Peyer's patch (tissue), 4 donors: ENCODE measurements at regions not wholly inside any gene's neighbourhood (a gene's known extent, or its start where the extent isn't known, plus 50 kb on each side); places are given as distances from the start of the nearest gene placed in this dataset.

ENCODE experiments used
- DNase-seq, 3 donors: peaks; one replicate each; pipeline ENCODE4 v3.0.0-alpha.2; 2017 to 2019
- H3K27ac ChIP-seq, 4 donors: fragments of 200-600 bp; sonication (generic); one replicate each; pipeline ENCODE4 v1.5.1; 2016 to 2019
- H3K27me3 ChIP-seq, 2 donors: fragments of 200-600 bp; sonication (generic); one replicate each; pipeline ENCODE4 v1.5.1; 2019
- H3K36me3 ChIP-seq, 3 donors: fragments of 200-600 bp; sonication (generic); one replicate each; pipeline ENCODE4 v1.5.1; 2016 to 2019
- H3K4me1 ChIP-seq, 4 donors: fragments of 200-600 bp; sonication (generic); one replicate each; pipeline ENCODE4 v1.5.1; 2016 to 2019
- H3K4me3 ChIP-seq, 4 donors: fragments of 200-600 bp; sonication (generic); 1 replicate in 3 of 4; 2 replicates in 1 of 4; pipeline ENCODE4 v1.5.1; 2016 to 2019; ENCODE audit warnings: mild to moderate bottlenecking in 1 of 4
- H3K9me3 ChIP-seq, 4 donors: fragments of 200-600 bp; sonication (generic); one replicate each; pipeline ENCODE4 v1.5.1; 2016 to 2019; ENCODE audit warnings: mild to moderate bottlenecking in 1 of 4
- CTCF ChIP-seq, 6 experiments: fragments of 450-650 bp in 4 of 6; fragments of 200-600 bp in 2 of 6; sonication (generic) in 1 of 6; IDR thresholded peaks; one replicate each; pipeline ENCODE4 v1.5.1; 2017 to 2019; ENCODE audit warnings: antibody characterized with exemption in 6 of 6, mild to moderate bottlenecking in 3 of 6, moderate library complexity in 1 of 6
- POLR2A ChIP-seq, 2 donors: fragments of 450-650 bp; IDR thresholded peaks; one replicate each; pipeline ENCODE4 v1.5.1; 2017; ENCODE audit warnings: antibody characterized with exemption in 2 of 2, mild to moderate bottlenecking in 2 of 2, moderate library complexity in 2 of 2

- H3K9me3 ChIP-seq = no peaks in the 10 kb centered on the region
- TF ChIP-seq POLR2A (IDR thresholded peaks at IDR 0.05) (no peak), CTCF (IDR thresholded peaks at IDR 0.05) (no peak)
- no peak for DNase-seq
- H3K27me3 ChIP-seq = no peaks in the 10 kb centered on the region
- H3K4me1 ChIP-seq = no peaks in the 10 kb centered on the region
- H3K4me3 ChIP-seq = no peak overlapping the region
- no peak overlapping the region for H3K27ac ChIP-seq
- H3K36me3 ChIP-seq = no peaks in the 10 kb centered on the region
Measured at GRCh38 chr12:41724216-41724615, 420.5 kb downstream of the GXYLT1 start.

- H3K36me3 ChIP-seq = no peaks in the 10 kb centered on the region
- DNase-seq = no peak
- no peak overlapping the region for H3K4me3 ChIP-seq
Measured at GRCh38 chr12:41719214-41719613, 425.5 kb downstream of the GXYLT1 start.

GRCh38 chr12:41715256-41715655 is 429.4 kb downstream of the GXYLT1 start:
- no peak for DNase-seq
- no peak overlapping the region for H3K4me3 ChIP-seq
- no peaks in the 10 kb centered on the region for H3K36me3 ChIP-seq
- H3K9me3 ChIP-seq = no peaks in the 10 kb centered on the region
- no peaks in the 10 kb centered on the region for H3K27me3 ChIP-seq
- H3K4me1 ChIP-seq = no peaks in the 10 kb centered on the region
- no peak overlapping the region for H3K27ac ChIP-seq
- no peak for TF ChIP-seq CTCF (IDR thresholded peaks at IDR 0.05)
- no peak for TF ChIP-seq POLR2A (IDR thresholded peaks at IDR 0.05)

More at GRCh38 chr12:41719214-41719613, 425.5 kb downstream of the GXYLT1 start:
- Histone ChIP-seq H3K27me3 (no peaks in the 10 kb centered on the region), H3K4me1 (no peaks in the 10 kb centered on the region), H3K9me3 (no peaks in the 10 kb centered on the region), H3K27ac (no peak overlapping the region)
- TF ChIP-seq CTCF (IDR thresholded peaks at IDR 0.05) (no peak), POLR2A (IDR thresholded peaks at IDR 0.05) (no peak)

GRCh38 chr12:41709463-41710285 is 435.0 kb downstream of the GXYLT1 start:
- Histone ChIP-seq H3K27ac (no peak overlapping the region), H3K4me3 (no peak overlapping the region), H3K36me3 (no peaks in the 10 kb centered on the region), H3K9me3 (no peaks in the 10 kb centered on the region), H3K4me1 (no peaks in the 10 kb centered on the region), H3K27me3 (no peaks in the 10 kb centered on the region)
- TF ChIP-seq POLR2A (IDR thresholded peaks at IDR 0.05) (no peak), CTCF (IDR thresholded peaks at IDR 0.05) (no peak)
- no peak for DNase-seq

GRCh38 chr12:41709012-41709411 is 435.7 kb downstream of the GXYLT1 start:
- Histone ChIP-seq H3K27ac (no peak overlapping the region), H3K9me3 (no peaks in the 10 kb centered on the region), H3K4me3 (no peak overlapping the region), H3K4me1 (no peaks in the 10 kb centered on the region), H3K27me3 (no peaks in the 10 kb centered on the region), H3K36me3 (no peaks in the 10 kb centered on the region)
- DNase-seq = no peak
- TF ChIP-seq POLR2A (IDR thresholded peaks at IDR 0.05) (no peak), CTCF (IDR thresholded peaks at IDR 0.05) (no peak)
